Sigmoid colon (tissue), 3 donors: ENCODE measurements at regions not wholly inside any gene's neighbourhood (a gene's known extent, or its start where the extent isn't known, plus 50 kb on each side); places are given as distances from the start of the nearest gene placed in this dataset.

ENCODE experiments used
- POLR2A ChIP-seq, 2 donors: fragments of 450-650 bp; IDR thresholded peaks; one replicate each; pipeline ENCODE4 v1.6.1; 2016; ENCODE audit warnings: antibody characterized with exemption in 2 of 2, mild to moderate bottlenecking in 2 of 2, moderate library complexity in 2 of 2
- TF ChIP-seq, protein P1 (sequence below), 4 experiments: fragments of 450-650 bp in 3 of 4; fragments of 200-600 bp in 1 of 4; IDR thresholded peaks; one replicate each; pipeline ENCODE4 v1.5.1; 2016 to 2019; ENCODE audit warnings: antibody characterized with exemption in 4 of 4, mild to moderate bottlenecking in 3 of 4, moderate library complexity in 2 of 4

DNA sequence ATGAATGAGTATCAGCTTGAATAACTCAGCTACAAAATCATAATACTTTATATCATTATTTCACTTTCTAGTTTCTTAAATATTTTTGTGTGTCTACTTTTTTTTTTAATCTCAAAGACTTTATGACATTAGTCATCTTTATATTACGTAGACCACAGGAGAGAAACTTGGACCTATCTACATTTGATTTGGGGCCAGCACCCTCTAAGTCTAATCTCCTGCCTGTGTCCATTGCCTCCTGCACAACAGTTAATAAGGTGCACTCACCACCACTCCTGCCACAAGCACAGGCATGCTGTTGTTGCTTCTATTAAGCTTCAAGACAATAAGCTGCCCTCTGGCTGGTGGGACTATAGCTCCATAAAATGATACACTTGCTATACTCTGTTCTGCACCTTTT is 70.4 kb downstream of the DIRAS3 start:
- TF ChIP-seq, protein P1, sequence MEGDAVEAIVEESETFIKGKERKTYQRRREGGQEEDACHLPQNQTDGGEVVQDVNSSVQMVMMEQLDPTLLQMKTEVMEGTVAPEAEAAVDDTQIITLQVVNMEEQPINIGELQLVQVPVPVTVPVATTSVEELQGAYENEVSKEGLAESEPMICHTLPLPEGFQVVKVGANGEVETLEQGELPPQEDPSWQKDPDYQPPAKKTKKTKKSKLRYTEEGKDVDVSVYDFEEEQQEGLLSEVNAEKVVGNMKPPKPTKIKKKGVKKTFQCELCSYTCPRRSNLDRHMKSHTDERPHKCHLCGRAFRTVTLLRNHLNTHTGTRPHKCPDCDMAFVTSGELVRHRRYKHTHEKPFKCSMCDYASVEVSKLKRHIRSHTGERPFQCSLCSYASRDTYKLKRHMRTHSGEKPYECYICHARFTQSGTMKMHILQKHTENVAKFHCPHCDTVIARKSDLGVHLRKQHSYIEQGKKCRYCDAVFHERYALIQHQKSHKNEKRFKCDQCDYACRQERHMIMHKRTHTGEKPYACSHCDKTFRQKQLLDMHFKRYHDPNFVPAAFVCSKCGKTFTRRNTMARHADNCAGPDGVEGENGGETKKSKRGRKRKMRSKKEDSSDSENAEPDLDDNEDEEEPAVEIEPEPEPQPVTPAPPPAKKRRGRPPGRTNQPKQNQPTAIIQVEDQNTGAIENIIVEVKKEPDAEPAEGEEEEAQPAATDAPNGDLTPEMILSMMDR (IDR thresholded peaks at IDR 0.05): no peak
- TF ChIP-seq POLR2A (IDR thresholded peaks at IDR 0.05): no peak
